ENCODE measurements at regions not wholly inside any gene's neighbourhood (a gene's known extent, or its start where the extent isn't known, plus 50 kb on each side); places are given as distances from the start of the nearest gene placed in this dataset.
A peak's percentile ranks its signal among the peaks of the same experiment; 100 is the strongest.
"Not testable (repeated sequence)": the region's sequence is repeated elsewhere in the genome, so short reads cannot be mapped to it uniquely, and the experiment has no call there.

DNA sequence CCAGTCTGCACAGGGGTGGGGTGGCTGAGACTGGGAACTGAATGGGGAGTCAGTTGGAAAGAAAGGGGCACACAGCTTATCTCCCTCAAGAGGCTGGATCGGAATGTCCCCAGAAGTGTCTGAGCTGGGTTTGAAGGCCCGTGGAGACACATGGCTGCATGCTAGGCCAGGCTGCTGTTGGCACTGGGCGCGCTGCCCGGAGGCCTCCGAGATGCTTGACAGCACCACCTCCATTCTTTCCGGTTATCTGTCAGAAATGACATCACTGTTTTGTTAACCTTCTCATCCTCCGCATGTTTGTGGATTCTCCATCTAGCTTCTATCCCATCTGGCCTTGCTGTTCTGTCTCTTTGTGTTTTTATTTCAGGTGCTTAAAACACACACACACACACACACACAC, 85.5 kb downstream of the APIP start:
- peak; percentile 78 for DNase-seq (ENCODE audit: low spot score)
- intact Hi-C loops (cut with DNase I), result no loop called here

DNA sequence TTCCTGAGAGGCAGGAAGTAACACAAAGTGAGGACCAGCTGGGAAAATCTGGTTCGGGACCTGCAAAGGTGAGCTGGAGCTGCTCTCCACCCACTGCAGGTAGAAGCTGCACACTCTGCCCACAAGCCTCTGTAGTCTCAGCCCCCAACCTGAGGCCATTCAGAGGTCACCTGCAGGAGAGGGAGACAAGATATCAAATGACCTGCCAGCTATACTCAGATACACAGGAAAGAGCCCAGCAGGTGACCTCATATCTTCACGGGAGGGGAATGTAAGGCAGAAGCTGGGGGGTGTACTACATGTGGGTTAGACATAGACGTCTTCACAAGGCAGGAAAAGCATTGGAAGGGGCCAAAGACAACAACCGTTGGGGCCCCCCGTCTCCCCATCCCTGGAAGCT, 86.1 kb downstream of the APIP start:
- intact Hi-C loops (cut with DNase I), result no loop called here
- DNase-seq (ENCODE audit: low spot score), result no peak

DNA sequence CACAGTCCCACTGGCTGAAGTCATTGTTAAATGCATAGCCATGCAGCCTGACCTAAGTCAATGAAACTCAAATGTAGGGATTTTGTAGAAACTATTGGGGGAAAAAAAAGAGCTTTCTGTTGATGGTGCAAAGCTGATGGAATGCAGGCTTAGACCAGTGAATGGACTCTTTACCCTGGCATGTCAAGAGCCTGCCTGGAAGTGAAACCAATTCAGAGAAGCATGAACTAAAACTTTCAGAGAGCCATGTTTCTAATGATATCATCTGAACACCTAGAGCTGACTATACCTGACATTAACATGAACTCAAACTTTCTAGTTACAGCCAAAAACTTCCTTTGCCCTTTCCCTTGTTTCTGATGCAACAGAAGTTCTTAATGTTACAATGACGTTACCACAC, 89.0 kb downstream of the APIP start:
- DNase-seq (ENCODE audit: low spot score), result no peak
- intact Hi-C loops (cut with DNase I), result no loop called here

DNA sequence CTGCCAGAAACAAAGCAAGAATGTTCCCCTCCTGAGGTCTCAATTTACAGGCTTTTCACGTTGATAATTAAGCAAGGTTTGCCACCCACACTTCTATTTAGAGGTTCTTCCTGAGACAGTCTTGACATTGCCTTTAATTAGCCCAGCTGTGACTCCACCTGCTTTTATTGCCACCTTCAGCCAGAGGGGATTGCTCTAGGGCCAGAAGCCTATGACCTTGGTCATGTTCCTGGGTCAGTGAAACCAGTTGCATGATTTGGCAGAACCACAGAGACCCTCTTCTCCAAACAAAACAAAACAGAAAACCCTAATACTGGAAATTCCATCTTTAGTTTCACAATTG, 89.8 kb downstream of the APIP start:
- intact Hi-C loops (cut with DNase I), result no loop called here
- no peak for DNase-seq (ENCODE audit: low spot score)

DNA sequence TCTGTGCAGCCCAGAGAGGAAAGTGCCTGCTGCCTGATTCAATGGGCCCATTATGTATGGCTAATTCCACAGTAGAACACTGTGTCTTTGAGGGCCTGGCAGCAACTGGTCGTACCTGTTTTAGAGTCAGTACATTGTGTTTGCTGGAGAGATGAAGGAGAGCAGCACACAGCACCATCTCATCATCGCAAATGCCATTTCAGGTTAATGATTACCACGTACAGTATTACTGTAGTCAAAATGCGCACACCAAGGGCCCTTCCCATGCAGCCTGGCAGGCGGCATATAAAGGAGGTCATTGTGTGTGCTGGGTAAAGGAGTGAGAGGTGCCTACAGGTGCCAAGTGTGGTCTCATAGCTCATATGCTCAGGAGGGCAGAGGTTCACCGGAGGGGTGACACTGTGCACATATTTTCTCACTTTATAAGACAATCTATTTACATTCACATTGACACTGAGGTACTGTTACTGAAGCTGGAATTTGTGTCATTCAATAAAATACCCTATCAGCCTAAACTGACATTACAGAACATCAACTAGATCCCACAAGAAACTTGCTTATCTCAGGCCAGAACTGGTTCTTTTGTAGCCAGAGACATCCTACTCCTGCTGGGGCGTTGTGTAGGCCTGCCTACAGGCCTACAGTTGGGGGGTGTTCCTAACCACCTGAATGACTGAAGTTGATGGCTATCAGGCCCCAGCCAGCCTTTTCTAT, 90.4 kb downstream of the APIP start:
- intact Hi-C loops (cut with DNase I), result no loop called here
- DNase-seq (ENCODE audit: low spot score), result no peak

DNA sequence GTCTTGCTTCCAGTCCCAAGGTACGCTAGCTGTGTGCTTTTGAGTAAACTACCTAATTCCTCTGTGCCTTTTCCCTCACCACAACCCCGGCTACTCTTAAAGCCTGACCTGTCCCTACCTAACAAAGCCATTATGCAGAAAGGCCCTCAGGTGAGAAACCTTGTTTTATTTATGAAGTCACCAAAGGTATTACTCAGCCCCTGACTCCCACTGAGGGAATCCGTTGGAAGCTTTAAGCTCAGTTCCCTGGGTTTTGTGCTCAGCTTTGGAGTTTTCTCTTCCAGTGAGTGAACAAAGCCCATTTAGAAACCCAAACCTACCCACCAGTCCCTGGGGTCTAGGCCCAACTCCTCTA, 90.9 kb downstream of the APIP start:
- DNase-seq (ENCODE audit: low spot score), result no peak
- intact Hi-C loops (cut with DNase I), result no loop called here

DNA sequence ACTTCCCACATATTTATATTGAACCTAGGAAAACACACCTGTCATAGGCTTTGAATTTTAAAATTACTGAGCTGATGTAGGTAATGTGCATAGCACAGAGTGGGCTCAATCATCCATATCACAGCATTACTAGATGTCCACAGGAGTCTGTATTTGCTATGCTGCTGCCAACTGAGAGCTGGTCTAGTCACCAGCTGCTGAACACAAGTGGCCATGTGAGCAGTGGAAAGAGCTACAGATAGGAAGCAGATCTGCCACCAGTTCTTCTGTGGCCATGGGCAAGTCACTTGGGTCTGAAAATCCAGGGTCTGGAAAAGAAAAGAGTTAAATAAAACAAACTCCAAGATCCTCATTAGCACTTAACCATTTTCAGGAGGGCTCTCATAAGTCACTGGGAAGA, 91.8 kb downstream of the APIP start:
- DNase-seq (ENCODE audit: low spot score), result no peak
- intact Hi-C loops (cut with DNase I), result no loop called here

DNA sequence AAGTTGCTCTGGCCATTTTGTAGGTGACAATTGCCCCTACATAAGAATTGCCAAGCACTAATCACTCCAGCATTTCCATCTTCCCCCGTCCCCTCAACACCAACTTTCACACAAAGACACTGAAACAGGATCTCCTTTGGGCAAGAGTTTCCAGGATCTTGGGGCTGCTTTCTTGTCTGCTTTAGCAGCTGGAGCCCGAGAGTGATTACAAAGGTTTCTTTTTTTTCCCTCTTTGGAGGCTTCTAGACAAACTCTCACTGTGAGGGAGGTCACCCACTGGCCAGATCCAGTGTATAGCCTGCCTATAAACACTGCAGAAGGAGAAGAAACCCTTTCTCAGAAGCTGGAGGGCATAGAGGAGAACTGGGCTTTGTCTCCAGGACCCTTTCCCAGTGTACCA, 92.5 kb downstream of the APIP start:
- DNase-seq (ENCODE audit: low spot score), result no peak

DNA sequence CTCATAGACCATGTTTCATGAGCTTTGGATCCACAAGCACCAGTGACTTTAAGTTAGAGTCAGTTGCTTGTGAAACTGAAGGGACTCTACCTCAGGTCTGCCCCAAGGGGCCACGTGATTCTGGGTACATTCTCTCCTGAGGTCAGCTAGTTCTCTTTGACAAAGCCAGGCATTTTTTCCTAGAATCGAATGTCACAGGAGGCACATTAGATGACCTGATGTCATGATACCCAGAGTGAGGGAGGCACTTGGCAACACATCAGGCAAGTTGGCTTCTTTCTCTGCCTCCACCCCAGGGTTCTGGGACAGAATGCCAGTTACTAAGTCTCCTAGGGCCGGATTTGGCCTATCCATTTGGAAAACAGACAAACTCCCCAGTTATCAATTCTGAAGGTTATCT, 93.0 kb downstream of the APIP start:
- DNase-seq (ENCODE audit: low spot score), result no peak
- intact Hi-C loops (cut with DNase I), result no loop called here

More for the DNA sequence above, 92.5 kb downstream of the APIP start:
- intact Hi-C loops (cut with DNase I), result no loop called here

DNA sequence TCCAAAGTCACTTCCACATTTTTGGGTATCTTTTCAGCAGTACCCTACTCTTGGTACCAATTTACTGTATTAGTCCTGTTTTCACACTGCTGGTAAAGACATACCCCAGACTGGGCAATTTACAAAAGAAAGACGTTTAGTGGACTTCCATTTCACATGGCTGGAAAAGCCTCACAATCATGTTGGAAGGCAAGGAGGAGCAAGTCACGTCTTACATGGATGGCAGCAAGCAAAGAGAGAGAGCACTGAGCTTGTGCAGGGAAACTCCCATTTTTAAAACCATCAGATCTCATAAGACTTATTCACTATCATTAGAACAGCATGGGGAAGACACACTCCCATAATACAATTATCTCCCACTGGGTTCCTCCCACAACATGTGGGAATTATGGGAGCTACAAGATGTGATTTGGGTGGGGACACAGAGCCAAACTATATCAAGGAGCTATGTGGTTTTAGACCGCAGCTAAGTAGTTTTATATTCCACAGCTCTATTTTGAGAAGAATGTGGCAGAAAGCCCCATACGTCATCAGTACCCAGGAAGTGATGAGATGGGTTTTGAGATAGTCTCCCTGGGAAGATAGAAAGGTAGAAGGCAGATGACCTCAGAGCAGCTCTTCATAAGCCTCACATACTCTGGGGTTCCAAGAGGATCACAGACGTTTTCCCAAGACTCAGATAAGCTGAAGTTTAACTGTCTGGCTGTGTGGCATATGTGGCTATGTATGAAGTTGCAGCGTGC, 96.3 kb downstream of the APIP start:
- intact Hi-C loops (cut with DNase I), result no loop called here
- no peak for DNase-seq (ENCODE audit: low spot score)

DNA sequence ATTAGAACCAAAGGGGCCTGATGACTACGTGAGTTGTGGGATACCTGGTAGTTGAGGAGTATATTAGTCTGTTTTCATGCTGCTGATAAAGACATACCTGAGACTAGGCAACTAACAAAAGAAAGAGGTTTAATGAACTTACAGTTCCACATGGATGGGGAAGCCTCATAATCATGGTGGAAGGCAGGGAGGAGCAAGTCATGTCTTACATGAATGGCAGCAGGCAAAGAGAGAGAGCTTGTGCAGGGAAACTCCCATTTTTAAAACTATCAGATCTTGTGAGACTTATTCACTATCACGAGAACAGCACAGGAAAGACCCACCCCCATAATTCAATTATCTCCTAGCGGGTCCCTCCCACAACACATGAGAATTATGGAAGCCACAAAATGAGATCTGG, 98.4 kb downstream of the APIP start:
- DNase-seq (ENCODE audit: low spot score); intact Hi-C loops (cut with DNase I): not testable (repeated sequence)

DNA sequence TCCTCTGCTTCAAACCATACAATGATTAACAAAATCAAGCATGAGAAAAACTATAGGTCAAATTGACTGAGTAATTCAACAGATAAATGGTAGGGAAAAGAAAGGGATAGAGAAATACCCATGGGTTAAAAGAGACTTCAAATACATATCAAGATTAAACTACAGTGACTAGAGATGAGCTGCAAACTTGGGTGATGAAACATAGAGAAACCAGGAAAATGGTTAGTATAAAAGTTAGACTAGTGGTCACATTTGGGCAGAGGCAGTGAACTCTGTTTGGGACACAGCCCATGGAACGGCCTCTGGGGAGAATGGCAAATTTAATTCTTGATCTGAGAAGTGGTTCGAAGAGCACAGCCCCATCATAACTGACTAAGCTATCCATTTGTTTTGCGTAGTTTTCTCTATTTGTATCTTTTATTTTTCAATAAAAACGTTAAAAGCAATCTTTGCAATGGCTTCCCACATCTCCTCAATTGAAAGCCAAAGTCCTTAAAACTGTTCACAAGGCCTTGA, 99.4 kb downstream of the APIP start:
- no peak for DNase-seq (ENCODE audit: low spot score)
- intact Hi-C loops (cut with DNase I), result no loop called here

DNA sequence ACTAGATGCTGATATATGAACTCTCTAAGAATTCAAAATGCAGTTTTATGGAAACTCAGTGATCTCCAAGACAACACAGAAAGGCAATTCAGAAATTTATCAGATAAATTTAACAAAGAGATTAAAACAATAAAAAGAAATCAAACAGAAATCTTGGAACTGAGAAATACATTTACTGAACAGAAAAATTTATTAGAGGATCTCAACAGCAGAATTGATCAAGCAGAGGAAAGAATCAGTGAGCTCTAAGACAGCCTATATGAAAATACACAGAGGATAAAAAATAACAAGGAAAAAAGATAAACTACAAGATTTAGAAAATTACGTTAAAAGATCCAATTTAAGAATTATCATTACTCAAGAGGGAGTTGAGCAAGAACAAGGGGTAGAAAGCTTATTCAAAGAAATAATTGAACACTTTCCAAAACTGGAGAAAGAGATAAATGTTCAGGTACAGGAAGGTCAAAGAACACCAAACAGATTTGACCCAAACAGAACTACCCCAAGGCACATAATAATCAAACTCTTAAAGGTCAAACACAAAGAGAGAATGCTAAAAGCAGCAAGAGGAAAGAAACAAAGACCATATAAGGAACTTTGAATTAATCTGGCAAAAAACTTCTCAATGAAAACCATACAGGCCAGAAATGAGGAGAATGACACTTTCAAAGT, 103.1 kb downstream of the APIP start:
- DNase-seq (ENCODE audit: low spot score), result no peak
- intact Hi-C loops (cut with DNase I), result no loop called here

DNA sequence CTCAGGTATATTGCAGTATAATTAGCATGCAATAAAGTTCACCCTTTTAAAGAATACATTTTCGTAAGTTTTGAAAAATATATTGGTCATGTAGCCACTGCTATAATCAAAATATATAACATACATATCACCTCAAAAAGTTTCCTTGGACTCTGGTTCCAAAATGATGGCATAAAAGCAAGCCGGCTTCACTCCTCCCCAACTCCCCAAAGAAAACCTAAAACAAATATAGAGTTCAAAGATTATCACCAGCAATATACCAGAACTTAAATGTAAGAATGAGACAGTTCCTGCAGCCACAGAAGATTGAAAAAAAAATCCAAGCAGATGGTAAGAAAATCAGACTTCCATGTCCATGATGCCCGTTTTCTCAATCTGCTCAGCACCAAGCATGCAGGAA, 104.3 kb downstream of the APIP start:
- intact Hi-C loops (cut with DNase I), result no loop called here
- no peak for DNase-seq (ENCODE audit: low spot score)

DNA sequence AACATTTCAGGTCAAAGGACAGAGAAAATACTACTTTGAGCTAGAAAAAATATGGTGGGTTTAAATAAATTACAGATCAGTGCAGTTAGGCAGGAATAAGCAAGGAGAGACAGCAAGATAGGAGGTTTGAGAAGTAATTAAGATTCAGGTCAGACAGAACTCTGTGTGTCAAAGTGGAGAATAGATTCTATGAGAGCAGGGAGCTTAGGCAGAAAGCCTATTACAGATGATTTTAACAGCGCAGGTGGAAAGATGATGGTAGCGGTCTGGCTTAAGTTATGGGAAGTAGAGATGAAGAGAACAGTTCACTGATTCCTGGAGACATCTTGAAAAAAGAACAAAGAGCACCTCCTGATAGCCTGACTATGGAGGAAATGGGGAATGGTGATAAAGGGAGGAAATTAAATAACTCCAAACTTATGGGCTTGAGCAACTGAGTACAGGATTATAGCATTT, 106.0 kb downstream of the APIP start:
- intact Hi-C loops (cut with DNase I), result no loop called here
- DNase-seq (ENCODE audit: low spot score), result no peak

DNA sequence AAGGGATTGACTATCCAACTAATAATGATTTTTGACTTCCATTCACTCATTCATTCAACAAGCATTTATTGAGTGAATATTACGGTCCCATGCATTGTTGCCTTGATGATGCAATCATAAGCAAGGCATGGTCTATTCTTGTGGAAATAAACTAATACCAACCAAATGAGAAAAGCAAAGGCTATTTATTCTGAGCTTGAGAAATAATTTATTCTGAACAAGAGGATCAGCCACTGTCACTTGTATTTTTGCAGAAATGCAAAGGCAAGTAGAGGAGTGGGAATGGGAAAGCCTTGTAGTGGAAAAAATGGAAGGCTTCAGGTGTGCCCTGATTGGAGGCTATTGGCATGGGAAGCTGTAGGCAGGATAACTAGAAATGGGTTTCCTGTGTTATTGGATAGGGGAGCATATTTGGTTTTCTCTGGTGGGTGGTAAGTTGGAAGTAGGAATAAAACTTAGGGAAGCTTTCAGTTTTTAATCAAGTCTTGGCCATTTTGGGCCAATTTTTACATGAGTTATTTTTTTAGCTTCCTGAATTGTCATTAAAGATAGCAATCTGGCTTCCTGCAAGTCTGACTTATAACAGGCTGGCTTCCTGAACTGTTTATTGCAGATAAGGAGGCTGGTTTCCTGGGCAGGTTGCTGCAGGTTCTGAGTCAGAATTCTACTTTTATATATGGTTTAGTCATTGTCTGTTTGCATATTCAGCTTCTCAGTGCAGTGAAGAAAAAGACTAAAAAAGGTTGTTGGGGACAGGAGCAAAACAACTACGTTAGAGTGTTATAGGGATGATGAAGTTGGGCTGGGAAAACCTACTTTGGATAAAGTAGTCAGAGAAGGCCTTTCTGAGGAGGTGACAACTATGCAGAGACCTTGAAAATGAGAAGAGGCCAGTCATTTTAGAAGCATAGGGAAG, 106.7 kb downstream of the APIP start:
- no peak for DNase-seq (ENCODE audit: low spot score)
- intact Hi-C loops (cut with DNase I), result no loop called here

DNA sequence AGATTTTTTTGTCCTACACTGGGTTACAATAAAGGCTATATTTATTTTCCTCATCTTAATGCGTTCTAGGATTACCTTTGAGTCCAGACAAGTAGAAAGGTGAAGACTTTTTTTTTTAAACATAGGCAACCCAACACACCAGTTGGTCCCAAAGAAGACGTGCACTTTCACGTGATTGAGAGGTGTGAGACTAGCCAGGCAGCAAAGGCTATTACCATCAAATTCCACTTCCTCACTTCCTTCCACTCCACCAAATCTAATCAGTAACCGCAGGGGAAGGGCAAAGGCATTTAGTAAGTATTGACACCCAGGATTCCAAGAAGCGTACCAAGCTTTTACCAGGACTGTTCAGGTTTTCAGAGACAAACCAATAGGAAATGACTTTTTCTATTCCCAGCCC, 109.3 kb downstream of the APIP start:
- no peak for DNase-seq (ENCODE audit: low spot score)

DNA sequence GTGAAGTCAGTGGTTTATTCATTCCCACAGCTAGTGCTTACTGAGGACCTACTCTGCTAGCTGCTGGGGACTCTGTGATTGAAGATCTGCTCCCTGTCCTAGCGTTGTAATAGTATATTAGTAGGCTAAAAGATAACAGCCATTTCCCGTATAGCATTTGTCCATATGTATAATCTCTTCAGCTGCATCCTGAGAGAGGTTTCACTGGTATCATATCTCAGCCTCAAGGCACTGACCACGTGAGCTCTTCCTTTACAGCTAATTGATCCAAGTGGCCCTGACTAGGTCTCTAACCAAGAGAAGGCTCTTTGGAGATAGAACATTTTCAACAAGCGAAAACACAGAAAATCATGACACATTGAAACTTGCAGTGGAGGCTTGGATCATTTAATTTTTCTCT, 110.2 kb downstream of the APIP start:
- DNase-seq (ENCODE audit: low spot score), result no peak
- intact Hi-C loops (cut with DNase I), result no loop called here

More for the DNA sequence above, 109.3 kb downstream of the APIP start:
- intact Hi-C loops (cut with DNase I), result no loop called here

DNA sequence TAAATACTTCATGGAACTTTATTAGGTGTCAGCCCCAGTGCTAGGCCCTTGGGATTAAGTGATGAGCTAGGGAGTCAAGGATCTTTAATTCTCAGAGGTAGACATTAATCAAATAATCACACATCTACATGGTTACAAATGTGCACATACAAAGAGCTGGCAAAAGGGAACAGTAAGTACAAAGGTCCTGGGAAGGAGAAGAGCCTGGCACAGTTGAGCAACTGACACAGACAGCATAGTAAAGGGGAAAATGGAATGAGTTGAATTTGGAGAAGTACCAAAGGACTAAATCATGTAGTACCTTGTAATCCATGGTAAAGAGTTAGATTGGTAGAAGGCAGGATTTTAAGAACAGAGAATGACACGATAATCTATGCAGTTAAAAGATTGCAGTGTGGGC, 116.3 kb downstream of the APIP start:
- intact Hi-C loops (cut with DNase I), result no loop called here
- no peak for DNase-seq (ENCODE audit: low spot score)

DNA sequence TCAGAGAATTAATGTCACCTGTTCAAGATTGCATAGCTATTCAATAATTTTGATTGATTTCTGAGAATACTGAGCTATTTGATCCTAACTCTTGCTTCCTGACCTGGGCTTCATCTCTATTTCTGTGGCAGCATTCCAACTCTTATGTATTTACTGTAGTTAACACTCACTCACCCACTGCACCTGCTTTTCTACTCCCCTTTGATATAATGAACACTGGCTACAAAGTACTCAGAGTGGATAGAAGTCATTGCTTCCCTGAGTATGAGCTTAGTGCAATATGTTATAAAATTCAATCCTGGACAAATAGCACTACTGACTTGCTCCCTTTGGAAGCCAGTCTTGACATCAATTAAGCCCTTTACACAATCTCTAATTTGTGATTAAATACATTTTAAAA, 117.2 kb downstream of the APIP start:
- no peak for DNase-seq (ENCODE audit: low spot score)
- intact Hi-C loops (cut with DNase I), result no loop called here
